Lower lobe of right lung (tissue), 2 donors: ENCODE measurements at regions not wholly inside any gene's neighbourhood (a gene's known extent, or its start where the extent isn't known, plus 50 kb on each side); places are given as distances from the start of the nearest gene placed in this dataset.
"Not testable (repeated sequence)": the region's sequence is repeated elsewhere in the genome, so short reads cannot be mapped to it uniquely, and the experiment has no call there.

Experiments used
- ATAC-seq, 2 donors: fragments of 200-7000 bp; cut with Tn5 transposase; one replicate each; pipeline ENCODE4 v1.9.1; 2020 to 2022; ENCODE audit warnings: mild to moderate bottlenecking in 2 of 2, moderate library complexity in 2 of 2
- DNase-seq: peaks from one replicate; pipeline ENCODE4 v3.0.0-alpha.2; 2020
- H3K27ac ChIP-seq: fragments of 200-600 bp; one replicate; pipeline ENCODE4 v1.8.0; 2022
- H3K27me3 ChIP-seq: fragments of 200-600 bp; one replicate; pipeline ENCODE4 v1.8.0; 2022; ENCODE audit warnings: low read depth
- H3K36me3 ChIP-seq: fragments of 200-600 bp; one replicate; pipeline ENCODE4 v1.8.0; 2022; ENCODE audit warnings: mild to moderate bottlenecking
- H3K4me1 ChIP-seq: fragments of 200-600 bp; one replicate; pipeline ENCODE4 v1.8.0; 2022
- H3K4me3 ChIP-seq: fragments of 200-600 bp; one replicate; pipeline ENCODE4 v1.8.0; 2022; ENCODE audit warnings: mild to moderate bottlenecking
- H3K9me3 ChIP-seq: fragments of 200-600 bp; one replicate; pipeline ENCODE4 v1.8.0; 2022
- intact Hi-C: fragments of 100-400 bp; cut with DNase I; formaldehyde crosslinking; loops from one replicate; pipeline ENCODE4 v1.11.0; 2022
- TF ChIP-seq, protein P1 (sequence below): fragments of 200-600 bp; IDR thresholded peaks from one replicate; pipeline ENCODE4 v1.8.0; 2022; ENCODE audit warnings: antibody characterized with exemption, mild to moderate bottlenecking
- donor health status: DM: no; HTN: yes; CAD: no; lungs with severe emphysema.

DNA sequence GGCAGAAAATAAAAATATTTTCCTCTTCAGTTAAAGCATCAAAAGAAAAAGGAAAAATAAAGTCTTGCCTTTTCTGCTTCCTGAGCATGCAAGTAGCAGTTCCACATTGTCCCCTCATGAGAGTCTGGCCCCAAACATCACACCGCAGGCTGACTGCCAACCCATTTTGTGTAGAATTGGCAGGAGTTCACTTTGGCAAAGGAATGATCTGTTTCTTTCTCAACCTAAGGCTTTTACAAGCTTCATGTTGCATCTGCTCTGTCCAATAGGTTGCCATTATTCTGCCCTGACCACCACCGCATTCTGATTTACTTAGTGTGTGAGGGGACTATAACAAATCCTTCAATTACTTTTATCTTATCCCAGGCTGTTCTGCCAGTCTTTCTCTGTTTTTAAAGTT lies 249.5 kb downstream of the ISL1 start:
- Histone ChIP-seq H3K27me3 (no peaks in the 10 kb centered on the region), H3K4me3 (no peak overlapping the region), H3K36me3 (no peaks in the 10 kb centered on the region), H3K4me1 (no peaks in the 10 kb centered on the region), H3K9me3 (peaks cover 3% of the 10 kb centered on the region), H3K27ac (no peak overlapping the region)
- ATAC-seq (no peak), DNase-seq (no peak)
- intact Hi-C loops, result no loop called here
- TF ChIP-seq, protein P1, sequence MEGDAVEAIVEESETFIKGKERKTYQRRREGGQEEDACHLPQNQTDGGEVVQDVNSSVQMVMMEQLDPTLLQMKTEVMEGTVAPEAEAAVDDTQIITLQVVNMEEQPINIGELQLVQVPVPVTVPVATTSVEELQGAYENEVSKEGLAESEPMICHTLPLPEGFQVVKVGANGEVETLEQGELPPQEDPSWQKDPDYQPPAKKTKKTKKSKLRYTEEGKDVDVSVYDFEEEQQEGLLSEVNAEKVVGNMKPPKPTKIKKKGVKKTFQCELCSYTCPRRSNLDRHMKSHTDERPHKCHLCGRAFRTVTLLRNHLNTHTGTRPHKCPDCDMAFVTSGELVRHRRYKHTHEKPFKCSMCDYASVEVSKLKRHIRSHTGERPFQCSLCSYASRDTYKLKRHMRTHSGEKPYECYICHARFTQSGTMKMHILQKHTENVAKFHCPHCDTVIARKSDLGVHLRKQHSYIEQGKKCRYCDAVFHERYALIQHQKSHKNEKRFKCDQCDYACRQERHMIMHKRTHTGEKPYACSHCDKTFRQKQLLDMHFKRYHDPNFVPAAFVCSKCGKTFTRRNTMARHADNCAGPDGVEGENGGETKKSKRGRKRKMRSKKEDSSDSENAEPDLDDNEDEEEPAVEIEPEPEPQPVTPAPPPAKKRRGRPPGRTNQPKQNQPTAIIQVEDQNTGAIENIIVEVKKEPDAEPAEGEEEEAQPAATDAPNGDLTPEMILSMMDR, result no peak

- DNase-seq, H3K9me3 ChIP-seq, H3K27me3 ChIP-seq, H3K4me1 ChIP-seq, H3K36me3 ChIP-seq, H3K4me3 ChIP-seq, H3K27ac ChIP-seq, ATAC-seq, intact Hi-C loops: not testable (repeated sequence)
Measured at GRCh38 chr5:51636973-51637372, 253.7 kb downstream of the ISL1 start.

DNA sequence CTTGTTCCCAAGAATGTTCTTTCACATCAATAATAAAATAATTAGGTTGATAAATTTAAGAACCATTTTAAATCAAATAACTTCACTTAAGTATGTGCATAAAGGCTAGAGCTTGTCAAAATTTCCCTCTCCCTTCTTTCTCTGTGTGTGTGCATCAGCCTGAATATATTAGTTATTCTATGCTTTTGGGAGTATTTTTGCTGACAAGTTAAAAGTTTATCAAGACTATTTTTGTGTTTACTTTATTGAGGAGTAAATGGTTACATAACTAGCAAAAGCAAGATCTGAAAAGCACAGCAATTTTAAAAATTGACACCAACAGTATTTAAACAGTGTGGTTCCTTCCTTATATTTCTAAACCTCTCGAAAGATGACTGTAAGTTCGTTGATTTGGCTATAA lies 261.7 kb downstream of the ISL1 start:
- no peak for DNase-seq
- TF ChIP-seq, protein P1, result no peak
- Histone ChIP-seq H3K4me3 (no peak overlapping the region), H3K4me1 (no peaks in the 10 kb centered on the region), H3K27ac (no peak overlapping the region), H3K9me3 (no peaks in the 10 kb centered on the region), H3K27me3 (no peaks in the 10 kb centered on the region), H3K36me3 (no peaks in the 10 kb centered on the region)
- intact Hi-C loops, result no loop called here
- ATAC-seq, result no peak

DNA sequence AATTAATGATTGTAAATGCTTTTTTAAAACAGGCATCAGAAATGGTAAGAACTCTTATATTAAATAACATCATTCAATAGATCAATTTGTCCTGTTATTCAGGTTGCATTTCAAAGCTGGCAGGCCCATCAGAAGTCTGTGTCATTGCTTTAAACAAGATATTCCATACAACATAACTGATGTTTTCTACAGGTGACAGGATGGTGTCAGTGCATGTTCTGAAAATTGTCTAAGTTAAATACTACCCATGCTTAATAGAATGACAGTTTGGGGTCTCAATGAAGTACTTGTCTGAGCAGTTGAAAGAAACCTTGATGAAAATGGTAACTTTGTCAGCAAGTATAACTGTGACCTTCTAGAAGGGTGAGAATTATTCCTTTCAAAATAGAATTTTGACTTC lies 263.2 kb downstream of the ISL1 start:
- Histone ChIP-seq H3K27ac (no peak overlapping the region), H3K4me3 (no peak overlapping the region), H3K9me3 (no peaks in the 10 kb centered on the region), H3K27me3 (no peaks in the 10 kb centered on the region), H3K4me1 (no peaks in the 10 kb centered on the region), H3K36me3 (no peaks in the 10 kb centered on the region)
- ATAC-seq, result no peak
- intact Hi-C loops, result no loop called here
- TF ChIP-seq, protein P1, result no peak
- no peak for DNase-seq

DNA sequence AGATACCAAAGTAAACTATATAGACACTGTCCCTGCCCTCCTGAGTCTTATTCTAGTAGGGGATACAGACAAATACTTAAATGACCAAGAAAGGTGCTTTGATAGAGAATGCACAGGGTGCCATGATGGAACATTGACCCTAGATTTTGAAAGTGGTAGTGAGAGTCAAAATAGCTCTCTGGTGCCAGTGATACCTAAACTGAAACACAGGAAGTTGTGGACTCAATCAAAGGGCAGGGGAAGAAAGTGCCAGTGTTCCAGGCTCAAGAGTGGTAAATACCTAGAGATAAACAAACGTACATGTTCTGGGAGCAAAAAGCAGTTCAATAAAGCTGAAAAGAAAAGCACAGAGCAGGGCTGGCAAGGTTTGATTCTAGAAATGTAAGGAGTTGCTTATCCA lies 267.6 kb downstream of the ISL1 start:
- no peak for ATAC-seq
- H3K9me3 ChIP-seq, result no peaks in the 10 kb centered on the region
- intact Hi-C loops, result no loop called here
- H3K27me3 ChIP-seq, result no peaks in the 10 kb centered on the region
- TF ChIP-seq, protein P1, result no peak
- no peaks in the 10 kb centered on the region for H3K36me3 ChIP-seq
- H3K4me3 ChIP-seq, result no peak overlapping the region
- H3K4me1 ChIP-seq, result no peaks in the 10 kb centered on the region
- H3K27ac ChIP-seq, result no peak overlapping the region
- no peak for DNase-seq

DNA sequence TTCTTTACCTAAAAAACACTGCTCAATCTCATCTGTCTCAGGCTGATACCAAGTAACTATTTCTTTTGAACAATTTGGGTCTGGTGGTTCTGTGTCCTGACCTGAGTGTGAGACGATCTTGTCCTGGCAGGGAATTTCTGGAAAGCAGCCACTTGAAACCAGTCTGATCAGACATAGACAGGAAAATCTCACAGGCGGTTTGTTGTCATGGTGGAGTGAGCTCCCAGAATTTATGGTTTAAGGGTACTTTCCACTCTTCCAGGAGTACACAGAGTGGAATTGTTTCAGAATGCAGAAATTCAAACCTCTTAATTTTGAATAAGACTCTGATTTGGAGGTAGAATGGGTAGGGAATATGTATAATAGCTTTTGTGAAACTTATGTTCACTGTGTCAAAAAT lies 268.2 kb downstream of the ISL1 start:
- ATAC-seq (no peak), DNase-seq (no peak)
- Histone ChIP-seq H3K4me3 (no peak overlapping the region), H3K4me1 (no peaks in the 10 kb centered on the region), H3K27me3 (no peaks in the 10 kb centered on the region), H3K27ac (no peak overlapping the region), H3K9me3 (no peaks in the 10 kb centered on the region), H3K36me3 (no peaks in the 10 kb centered on the region)
- intact Hi-C loops, result no loop called here
- TF ChIP-seq, protein P1, result no peak
